ENCODE measurements at regions not wholly inside any gene's neighbourhood (a gene's known extent, or its start where the extent isn't known, plus 50 kb on each side); places are given as distances from the start of the nearest gene placed in this dataset.

- Histone ChIP-seq H3K4me3 (no peak overlapping the region), H3K9me3 (replicated peaks; ENCODE audit: control insufficient read depth, insufficient read depth, low read depth, low read length) (no peaks in the 10 kb centered on the region), H3K4me1 (replicated peaks in 1 of 2; ENCODE audit: control insufficient read depth in 2 of 2, insufficient read depth in 2 of 2, low read length in 2 of 2) (no peaks in the 10 kb centered on the region), H3K9ac (ENCODE audit: insufficient read depth in 1 of 2, low read depth in 2 of 2, low read length in 2 of 2) (no peak overlapping the region), H2AFZ (ENCODE audit: low read depth, low read length) (no peak overlapping the region), H4K20me1 (replicated peaks; ENCODE audit: control insufficient read depth, insufficient read depth, low read length) (no peaks in the 10 kb centered on the region), H3K27me3 (ENCODE audit: control insufficient read depth in 2 of 2, insufficient read depth in 2 of 2, low read length in 2 of 2) (no peaks in the 10 kb centered on the region), H3K79me2 (ENCODE audit: control insufficient read depth, insufficient read depth, low read length) (no peaks in the 10 kb centered on the region), H3K27ac (ENCODE audit: extremely low read depth, low read depth, low read length) (no peak overlapping the region), H3K36me3 (ENCODE audit: control insufficient read depth, insufficient read depth, low read length) (no peaks in the 10 kb centered on the region), H3K9me1 (ENCODE audit: control insufficient read depth, insufficient read depth, low read length) (no peaks in the 10 kb centered on the region), H3K4me2 (ENCODE audit: insufficient read depth, low read length) (no peak overlapping the region)
- WGBS (ENCODE audit: insufficient coverage, low coverage, missing lambda C conversion rate): 0% methylated on average over 1 of the region's 1 CpG
- FAIRE-seq (no peak), DNase-seq (ENCODE audit: extremely low read depth in 1 of 4, low spot score in 3 of 4) (no peak), ATAC-seq (no peak)
- CTCF ChIA-PET (ENCODE audit: low intra/inter-chr PET ratio): no interaction called here
- in situ Hi-C loops (cut with MboI) (no loop called here), intact Hi-C loops (cut with micrococcal nuclease) (no loop called here)
- no peak for TF ChIP-seq TAF15 (IDR thresholded peaks at IDR 0.05; ENCODE audit: low read depth, low read length)
- no peak for TF ChIP-seq ZBTB43 (CRISPR knock-in tag; IDR thresholded peaks at IDR 0.05)
- no peak for TF ChIP-seq ARID3A (IDR thresholded peaks at IDR 0.05; ENCODE audit: borderline replicate concordance, low read depth, low read length)
- TF ChIP-seq KHSRP (IDR thresholded peaks at IDR 0.05): no peak
- TF ChIP-seq IFI16 (CRISPR knock-in tag; IDR thresholded peaks at IDR 0.05): no peak
- POLR2A ChIA-PET: no interaction called here
- BruUV-seq (replicated peaks): no TSS peak
These were observed 408.6 kb downstream of the HAPSTR1 start for GRCh38 chr16:9499941-9500593.
